ENCODE measurements at regions not wholly inside any gene's neighbourhood (a gene's known extent, or its start where the extent isn't known, plus 50 kb on each side); places are given as distances from the start of the nearest gene placed in this dataset.

DNA sequence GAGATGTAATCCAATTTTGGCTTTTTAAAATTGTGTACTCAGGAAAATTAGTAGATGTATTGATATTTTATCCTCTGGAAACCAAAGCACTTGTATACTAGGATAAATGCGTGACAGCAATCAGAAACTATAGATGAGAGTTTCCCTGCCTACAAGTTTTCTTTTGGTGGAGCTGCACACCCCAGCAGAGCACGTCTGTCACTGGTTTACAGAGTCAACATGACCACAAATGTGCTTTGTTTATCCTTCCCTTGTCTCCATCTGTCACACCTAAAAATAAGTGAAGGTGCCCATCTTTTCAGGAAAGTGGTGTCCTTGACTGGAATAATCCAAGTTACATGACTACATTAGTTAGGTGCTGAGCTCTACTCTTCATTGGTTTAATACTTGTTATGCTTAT is 210.4 kb upstream of the DSEL start:
- Histone ChIP-seq H3K9me3 (ENCODE audit: control extremely low read depth in 1 of 5, control insufficient read depth in 4 of 5, insufficient read depth in 2 of 5, low read depth in 1 of 5, low read length in 4 of 5) (no peaks in the 10 kb centered on the region), H3K27ac (ENCODE audit: insufficient read depth in 1 of 2, low read depth in 1 of 2, low read length in 2 of 2, poor library complexity in 1 of 2, severe bottlenecking in 2 of 2) (no peak overlapping the region), H3K27me3 (replicated peaks in 2 of 5; ENCODE audit: control insufficient read depth in 4 of 5, insufficient read depth in 5 of 5, low read length in 4 of 5) (no peaks in the 10 kb centered on the region), H3K36me3 (ENCODE audit: control insufficient read depth in 4 of 4, insufficient read depth in 4 of 4, low read length in 3 of 4) (no peaks in the 10 kb centered on the region), H3K4me1 (ENCODE audit: control extremely low read depth in 1 of 4, control insufficient read depth in 4 of 4, insufficient read depth in 4 of 4, low read length in 3 of 4) (no peaks in the 10 kb centered on the region), H3K4me3 (ENCODE audit: control insufficient read depth in 1 of 7, extremely low read depth in 1 of 7, insufficient read depth in 4 of 7, low read depth in 2 of 7, low read length in 6 of 7) (no peak overlapping the region)
- 50% methylated on average over 2 of the region's 2 CpGs for WGBS (ENCODE audit: insufficient coverage)
- CTCF ChIA-PET = no interaction called here
- POLR2A ChIA-PET = no interaction called here
- no peak for DNase-seq

DNA sequence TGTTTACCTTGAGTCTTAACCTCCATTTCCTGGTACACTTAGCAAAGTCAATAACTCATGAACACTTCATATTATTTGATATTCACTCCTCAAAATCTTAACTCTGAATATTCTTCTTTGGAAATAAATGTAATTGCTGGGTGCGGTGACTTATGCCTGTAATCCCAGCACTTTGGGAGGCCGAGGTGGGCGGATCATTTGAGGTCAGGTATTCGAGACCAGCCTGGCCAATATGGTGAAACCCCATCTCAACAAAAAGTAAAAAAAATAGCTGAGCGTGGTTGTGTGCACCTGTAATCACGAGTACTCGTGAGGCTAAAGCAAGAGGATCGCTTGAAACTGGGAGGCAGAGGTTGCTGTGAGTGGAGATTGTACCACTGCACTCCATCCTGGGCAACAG is 201.3 kb upstream of the DSEL start:
- WGBS (ENCODE audit: insufficient coverage) = 88% methylated on average over 4 of the region's 8 CpGs
- H3K36me3 ChIP-seq (ENCODE audit: control insufficient read depth in 4 of 4, insufficient read depth in 4 of 4, low read length in 3 of 4) = no peaks in the 10 kb centered on the region
- H3K27ac ChIP-seq (ENCODE audit: insufficient read depth in 1 of 2, low read depth in 1 of 2, low read length in 2 of 2, poor library complexity in 1 of 2, severe bottlenecking in 2 of 2) = no peak overlapping the region
- H3K9me3 ChIP-seq (ENCODE audit: control extremely low read depth in 1 of 5, control insufficient read depth in 4 of 5, insufficient read depth in 2 of 5, low read depth in 1 of 5, low read length in 4 of 5) = no peaks in the 10 kb centered on the region
- DNase-seq = no peak
- H3K4me3 ChIP-seq (ENCODE audit: control insufficient read depth in 1 of 7, extremely low read depth in 1 of 7, insufficient read depth in 4 of 7, low read depth in 2 of 7, low read length in 6 of 7) = no peak overlapping the region
- CTCF ChIA-PET = no interaction called here
- H3K4me1 ChIP-seq (ENCODE audit: control extremely low read depth in 1 of 4, control insufficient read depth in 4 of 4, insufficient read depth in 4 of 4, low read length in 3 of 4) = no peaks in the 10 kb centered on the region
- POLR2A ChIA-PET = no interaction called here
- H3K27me3 ChIP-seq (replicated peaks in 2 of 5; ENCODE audit: control insufficient read depth in 4 of 5, insufficient read depth in 5 of 5, low read length in 4 of 5) = no peaks in the 10 kb centered on the region

DNA sequence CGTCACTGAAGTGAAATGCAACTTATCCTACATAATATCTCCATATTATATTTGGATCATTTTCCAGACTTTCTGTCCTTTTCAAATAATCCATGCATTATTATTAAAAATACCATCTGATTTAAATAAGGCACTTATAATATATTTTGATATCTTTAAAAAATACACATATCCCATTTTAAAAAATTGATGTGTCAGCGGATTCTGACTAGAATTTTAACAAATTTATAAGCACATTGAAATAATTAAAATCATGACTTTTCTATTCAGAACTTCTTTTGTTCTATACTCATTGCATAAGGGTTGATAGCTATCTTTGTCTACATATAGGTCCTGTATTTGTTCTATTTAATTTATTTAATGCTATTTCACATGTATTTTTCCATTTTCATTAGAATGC is 199.0 kb upstream of the DSEL start:
- no CpG with 5 or more reads among the region's 2 CpGs for WGBS (ENCODE audit: insufficient coverage)
- no peaks in the 10 kb centered on the region for H3K4me1 ChIP-seq (ENCODE audit: control extremely low read depth in 1 of 4, control insufficient read depth in 4 of 4, insufficient read depth in 4 of 4, low read length in 3 of 4)
- no peaks in the 10 kb centered on the region for H3K9me3 ChIP-seq (ENCODE audit: control extremely low read depth in 1 of 5, control insufficient read depth in 4 of 5, insufficient read depth in 2 of 5, low read depth in 1 of 5, low read length in 4 of 5)
- POLR2A ChIA-PET = no interaction called here
- no peaks in the 10 kb centered on the region for H3K36me3 ChIP-seq (ENCODE audit: control insufficient read depth in 4 of 4, insufficient read depth in 4 of 4, low read length in 3 of 4)
- CTCF ChIA-PET = no interaction called here
- no peaks in the 10 kb centered on the region for H3K27me3 ChIP-seq (replicated peaks in 2 of 5; ENCODE audit: control insufficient read depth in 4 of 5, insufficient read depth in 5 of 5, low read length in 4 of 5)
- DNase-seq = no peak
- no peak overlapping the region for H3K4me3 ChIP-seq (ENCODE audit: control insufficient read depth in 1 of 7, extremely low read depth in 1 of 7, insufficient read depth in 4 of 7, low read depth in 2 of 7, low read length in 6 of 7)
- H3K27ac ChIP-seq (ENCODE audit: insufficient read depth in 1 of 2, low read depth in 1 of 2, low read length in 2 of 2, poor library complexity in 1 of 2, severe bottlenecking in 2 of 2) = no peak overlapping the region

DNA sequence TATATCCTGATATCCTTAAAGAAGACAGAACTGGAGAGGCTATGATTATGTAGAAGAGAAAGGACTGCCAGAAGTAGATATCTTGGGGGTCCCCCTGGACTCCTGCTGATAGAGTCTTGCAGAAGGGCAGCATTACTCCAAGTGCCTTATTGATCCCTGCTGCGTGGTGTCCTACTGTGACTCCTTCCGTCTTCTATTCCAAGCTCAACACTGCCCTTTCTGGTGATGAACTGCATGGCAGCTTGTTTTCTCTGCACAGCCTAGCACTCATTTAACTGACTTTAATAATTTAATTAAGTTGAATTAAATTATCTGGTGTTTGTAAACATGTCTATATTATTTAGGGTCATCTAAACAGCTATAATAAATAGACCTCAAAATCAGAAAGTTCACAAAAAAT is 194.1 kb upstream of the DSEL start:
- H3K27me3 ChIP-seq (replicated peaks in 2 of 5; ENCODE audit: control insufficient read depth in 4 of 5, insufficient read depth in 5 of 5, low read length in 4 of 5) = no peaks in the 10 kb centered on the region
- H3K36me3 ChIP-seq (ENCODE audit: control insufficient read depth in 4 of 4, insufficient read depth in 4 of 4, low read length in 3 of 4) = no peaks in the 10 kb centered on the region
- CTCF ChIA-PET = no interaction called here
- 79% methylated on average over 2 of the region's 2 CpGs for WGBS (ENCODE audit: insufficient coverage)
- no peaks in the 10 kb centered on the region for H3K9me3 ChIP-seq (ENCODE audit: control extremely low read depth in 1 of 5, control insufficient read depth in 4 of 5, insufficient read depth in 2 of 5, low read depth in 1 of 5, low read length in 4 of 5)
- H3K4me3 ChIP-seq (ENCODE audit: control insufficient read depth in 1 of 7, extremely low read depth in 1 of 7, insufficient read depth in 4 of 7, low read depth in 2 of 7, low read length in 6 of 7) = no peak overlapping the region
- no peak overlapping the region for H3K27ac ChIP-seq (ENCODE audit: insufficient read depth in 1 of 2, low read depth in 1 of 2, low read length in 2 of 2, poor library complexity in 1 of 2, severe bottlenecking in 2 of 2)
- H3K4me1 ChIP-seq (ENCODE audit: control extremely low read depth in 1 of 4, control insufficient read depth in 4 of 4, insufficient read depth in 4 of 4, low read length in 3 of 4) = no peaks in the 10 kb centered on the region
- POLR2A ChIA-PET = no interaction called here
- DNase-seq = no peak

DNA sequence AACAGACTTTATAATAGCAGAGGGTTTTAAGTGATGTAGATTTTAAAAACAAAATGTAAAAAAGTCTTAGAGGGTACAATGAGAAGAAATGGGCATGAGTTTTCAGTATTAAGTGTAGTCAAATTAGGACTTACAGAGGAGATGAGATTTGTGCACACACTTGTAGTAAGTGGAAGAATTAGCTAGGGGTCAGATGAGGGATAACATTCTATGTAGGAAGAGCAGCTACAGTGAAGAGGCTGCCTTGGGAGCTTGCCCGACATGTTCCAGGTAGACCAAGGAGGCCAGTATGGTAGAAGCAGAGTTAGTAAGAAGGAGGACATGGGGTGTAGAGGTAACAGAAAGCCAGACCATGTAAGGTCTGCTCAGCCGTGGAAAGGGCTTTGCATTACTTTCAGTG is 189.2 kb upstream of the DSEL start:
- no peak overlapping the region for H3K4me3 ChIP-seq (ENCODE audit: control insufficient read depth in 1 of 7, extremely low read depth in 1 of 7, insufficient read depth in 4 of 7, low read depth in 2 of 7, low read length in 6 of 7)
- CTCF ChIA-PET = no interaction called here
- H3K4me1 ChIP-seq (ENCODE audit: control extremely low read depth in 1 of 4, control insufficient read depth in 4 of 4, insufficient read depth in 4 of 4, low read length in 3 of 4) = no peaks in the 10 kb centered on the region
- no peak overlapping the region for H3K27ac ChIP-seq (ENCODE audit: insufficient read depth in 1 of 2, low read depth in 1 of 2, low read length in 2 of 2, poor library complexity in 1 of 2, severe bottlenecking in 2 of 2)
- DNase-seq = no peak
- no peaks in the 10 kb centered on the region for H3K9me3 ChIP-seq (ENCODE audit: control extremely low read depth in 1 of 5, control insufficient read depth in 4 of 5, insufficient read depth in 2 of 5, low read depth in 1 of 5, low read length in 4 of 5)
- no peaks in the 10 kb centered on the region for H3K27me3 ChIP-seq (replicated peaks in 2 of 5; ENCODE audit: control insufficient read depth in 4 of 5, insufficient read depth in 5 of 5, low read length in 4 of 5)
- no peaks in the 10 kb centered on the region for H3K36me3 ChIP-seq (ENCODE audit: control insufficient read depth in 4 of 4, insufficient read depth in 4 of 4, low read length in 3 of 4)
- 94% methylated on average over 2 of the region's 2 CpGs for WGBS (ENCODE audit: insufficient coverage)
- POLR2A ChIA-PET = no interaction called here

GRCh38 chr18:67695684-67696083 is 179.2 kb upstream of the DSEL start:
- no peak overlapping the region for H3K4me3 ChIP-seq (ENCODE audit: control insufficient read depth in 1 of 7, extremely low read depth in 1 of 7, insufficient read depth in 4 of 7, low read depth in 2 of 7, low read length in 6 of 7)
- H3K4me1 ChIP-seq (ENCODE audit: control extremely low read depth in 1 of 4, control insufficient read depth in 4 of 4, insufficient read depth in 4 of 4, low read length in 3 of 4) = no peaks in the 10 kb centered on the region
- no CpG with 5 or more reads among the region's 1 CpG for WGBS (ENCODE audit: insufficient coverage)
- CTCF ChIA-PET = no interaction called here
- no peaks in the 10 kb centered on the region for H3K36me3 ChIP-seq (ENCODE audit: control insufficient read depth in 4 of 4, insufficient read depth in 4 of 4, low read length in 3 of 4)
- H3K27me3 ChIP-seq (replicated peaks in 2 of 5; ENCODE audit: control insufficient read depth in 4 of 5, insufficient read depth in 5 of 5, low read length in 4 of 5) = no peaks in the 10 kb centered on the region
- no peak for DNase-seq
- H3K27ac ChIP-seq (ENCODE audit: insufficient read depth in 1 of 2, low read depth in 1 of 2, low read length in 2 of 2, poor library complexity in 1 of 2, severe bottlenecking in 2 of 2) = no peak overlapping the region
- H3K9me3 ChIP-seq (ENCODE audit: control extremely low read depth in 1 of 5, control insufficient read depth in 4 of 5, insufficient read depth in 2 of 5, low read depth in 1 of 5, low read length in 4 of 5) = no peaks in the 10 kb centered on the region
- POLR2A ChIA-PET = no interaction called here

DNA sequence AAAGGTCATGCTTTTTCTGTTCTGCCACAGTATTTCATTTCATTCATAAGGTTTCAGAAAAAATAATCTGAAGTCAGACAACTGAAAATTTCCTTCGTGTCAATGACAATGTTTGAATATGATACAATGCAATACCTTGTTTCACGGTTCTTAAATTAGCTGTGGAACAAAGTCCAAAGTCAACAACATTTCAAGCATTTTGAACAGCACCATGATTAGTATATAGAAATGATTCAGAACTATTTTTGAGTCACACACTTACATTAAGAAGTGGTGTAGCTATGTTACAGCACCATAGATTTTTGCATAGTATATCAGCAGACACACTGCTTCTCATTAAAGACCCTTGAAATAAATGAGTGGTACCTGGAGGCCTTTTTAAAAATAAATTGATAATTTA is 178.3 kb upstream of the DSEL start:
- Histone ChIP-seq H3K4me3 (ENCODE audit: control insufficient read depth in 1 of 7, extremely low read depth in 1 of 7, insufficient read depth in 4 of 7, low read depth in 2 of 7, low read length in 6 of 7) (no peak overlapping the region), H3K27ac (ENCODE audit: insufficient read depth in 1 of 2, low read depth in 1 of 2, low read length in 2 of 2, poor library complexity in 1 of 2, severe bottlenecking in 2 of 2) (no peak overlapping the region), H3K4me1 (ENCODE audit: control extremely low read depth in 1 of 4, control insufficient read depth in 4 of 4, insufficient read depth in 4 of 4, low read length in 3 of 4) (no peaks in the 10 kb centered on the region), H3K27me3 (replicated peaks in 2 of 5; ENCODE audit: control insufficient read depth in 4 of 5, insufficient read depth in 5 of 5, low read length in 4 of 5) (no peaks in the 10 kb centered on the region), H3K9me3 (ENCODE audit: control extremely low read depth in 1 of 5, control insufficient read depth in 4 of 5, insufficient read depth in 2 of 5, low read depth in 1 of 5, low read length in 4 of 5) (no peaks in the 10 kb centered on the region), H3K36me3 (ENCODE audit: control insufficient read depth in 4 of 4, insufficient read depth in 4 of 4, low read length in 3 of 4) (no peaks in the 10 kb centered on the region)
- DNase-seq = no peak
- ChIA-PET CTCF (no interaction called here), POLR2A (no interaction called here)
- WGBS (ENCODE audit: insufficient coverage) = 100% methylated on average over 2 of the region's 2 CpGs

DNA sequence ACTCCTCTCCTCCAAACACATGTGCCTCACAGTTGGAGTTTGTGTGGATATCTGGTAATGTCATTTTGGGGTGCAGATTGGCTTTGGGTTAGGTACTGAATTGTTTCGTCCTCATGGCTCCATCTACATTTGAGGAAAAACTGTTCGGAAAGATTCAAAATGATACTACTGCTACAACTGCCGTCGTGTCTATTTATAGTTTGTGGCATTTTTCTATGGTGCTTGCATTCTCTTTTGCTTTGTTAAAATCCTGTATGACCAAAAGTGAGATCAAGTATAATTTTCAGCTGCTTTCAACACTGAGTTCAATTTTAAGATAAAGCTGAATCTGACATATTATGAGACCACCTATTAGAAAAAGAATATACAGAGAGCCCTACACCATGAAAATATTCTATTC is 176.3 kb upstream of the DSEL start:
- Histone ChIP-seq H3K36me3 (ENCODE audit: control insufficient read depth in 4 of 4, insufficient read depth in 4 of 4, low read length in 3 of 4) (no peaks in the 10 kb centered on the region), H3K27me3 (replicated peaks in 2 of 5; ENCODE audit: control insufficient read depth in 4 of 5, insufficient read depth in 5 of 5, low read length in 4 of 5) (no peaks in the 10 kb centered on the region), H3K9me3 (ENCODE audit: control extremely low read depth in 1 of 5, control insufficient read depth in 4 of 5, insufficient read depth in 2 of 5, low read depth in 1 of 5, low read length in 4 of 5) (no peaks in the 10 kb centered on the region), H3K4me3 (ENCODE audit: control insufficient read depth in 1 of 7, extremely low read depth in 1 of 7, insufficient read depth in 4 of 7, low read depth in 2 of 7, low read length in 6 of 7) (no peak overlapping the region), H3K27ac (ENCODE audit: insufficient read depth in 1 of 2, low read depth in 1 of 2, low read length in 2 of 2, poor library complexity in 1 of 2, severe bottlenecking in 2 of 2) (no peak overlapping the region), H3K4me1 (ENCODE audit: control extremely low read depth in 1 of 4, control insufficient read depth in 4 of 4, insufficient read depth in 4 of 4, low read length in 3 of 4) (no peaks in the 10 kb centered on the region)
- 100% methylated on average over 4 of the region's 4 CpGs for WGBS (ENCODE audit: insufficient coverage)
- CTCF ChIA-PET = no interaction called here
- POLR2A ChIA-PET = interaction anchor here (0.6 kb wide), 1 partner anchor 533 kb away, joined by 4 read pairs; no protein-coding TSS in a partner anchor
- DNase-seq = no peak
